ENCODE measurements at regions not wholly inside any gene's neighbourhood (a gene's known extent, or its start where the extent isn't known, plus 50 kb on each side); places are given as distances from the start of the nearest gene placed in this dataset.

- Mint-ChIP-seq H3K27me3 (ENCODE audit: insufficient read depth, low read depth, poor library complexity) (no peaks in the 10 kb centered on the region), H3K9me3 (peaks cover 8% of the 10 kb centered on the region), H3K4me1 (no peaks in the 10 kb centered on the region), H3K27ac (no peak overlapping the region), H3K4me3 (no peak overlapping the region), H3K36me3 (ENCODE audit: low read depth) (peaks cover 8% of the 10 kb centered on the region)
- Histone ChIP-seq H3K9me2 (ENCODE audit: insufficient read depth) (no peaks in the 10 kb centered on the region), H3K4me2 (no peak overlapping the region), H3K27me3 (ENCODE audit: insufficient read depth) (no peaks in the 10 kb centered on the region), H4K20me1 (replicated peaks; ENCODE audit: insufficient read depth) (no peaks in the 10 kb centered on the region), H3K4me1 (ENCODE audit: insufficient read depth) (peaks cover 3% of the 10 kb centered on the region; the same call in 1 of the 2 replicates), H3K79me2 (replicated peaks; ENCODE audit: insufficient read depth) (peaks cover 7% of the 10 kb centered on the region; the same call in 1 of the 2 replicates), H2AFZ (no peak overlapping the region), H3F3A (replicated peaks; ENCODE audit: low read depth) (no peaks in the 10 kb centered on the region), H3K36me3 (ENCODE audit: insufficient read depth) (no peaks in the 10 kb centered on the region; the same call in 1 of the 2 replicates), H3K4me3 (no peak overlapping the region), H3K27ac (ENCODE audit: low read depth) (no peak overlapping the region)
- no peak for DNase-seq (ENCODE audit: low spot score)
- TF ChIP-seq ZNF114 (CRISPR knock-in tag; IDR thresholded peaks at IDR 0.05), result no peak
- TF ChIP-seq JUNB (IDR thresholded peaks at IDR 0.05; ENCODE audit: unreplicated experiment), result no peak
- TF ChIP-seq STAT1 (IDR thresholded peaks at IDR 0.05; ENCODE audit: unreplicated experiment), result no peak
- no peak for TF ChIP-seq CTCF (conservative IDR thresholded peaks at IDR 0.05; ENCODE audit: low read depth in 2 of 2)
- TF ChIP-seq REST (IDR thresholded peaks at IDR 0.05; ENCODE audit: unreplicated experiment), result no peak
- no peak for TF ChIP-seq EZH2 (IDR thresholded peaks at IDR 0.05; ENCODE audit: low read depth, unreplicated experiment)
- TF ChIP-seq CREB1 (CRISPR knock-in tag; IDR thresholded peaks at IDR 0.05; ENCODE audit: low read depth), result no peak
- no peak for TF ChIP-seq ETS1 (IDR thresholded peaks at IDR 0.05)
- no peak for ATAC-seq
Measured at GRCh38 chr18:39561126-39561525, 1995.5 kb upstream of the CELF4 start.

- H3K9me2 ChIP-seq (ENCODE audit: insufficient read depth), result no peaks in the 10 kb centered on the region
- no peaks in the 10 kb centered on the region; the same call in 1 of the 2 replicates for H3K79me2 ChIP-seq (replicated peaks; ENCODE audit: insufficient read depth)
- H3K27ac ChIP-seq (ENCODE audit: low read depth), result no peak overlapping the region
- H3K36me3 ChIP-seq (ENCODE audit: insufficient read depth), result no peaks in the 10 kb centered on the region
- ATAC-seq (no peak), DNase-seq (ENCODE audit: low spot score) (no peak)
- H4K20me1 ChIP-seq (replicated peaks; ENCODE audit: insufficient read depth), result no peaks in the 10 kb centered on the region
- Mint-ChIP-seq H3K27me3 (ENCODE audit: insufficient read depth, low read depth, poor library complexity) (no peaks in the 10 kb centered on the region), H3K27ac (no peak overlapping the region), H3K9me3 (no peaks in the 10 kb centered on the region), H3K4me1 (no peaks in the 10 kb centered on the region), H3K36me3 (ENCODE audit: low read depth) (no peaks in the 10 kb centered on the region), H3K4me3 (no peak overlapping the region)
- no peak overlapping the region for H2AFZ ChIP-seq
- H3K4me2 ChIP-seq, result no peak overlapping the region
- TF ChIP-seq EZH2phosphoT487 (IDR thresholded peaks at IDR 0.05; ENCODE audit: unreplicated experiment) (no peak), JUNB (IDR thresholded peaks at IDR 0.05; ENCODE audit: unreplicated experiment) (no peak), ZNF331 (CRISPR knock-in tag; IDR thresholded peaks at IDR 0.05; ENCODE audit: low read depth) (no peak), POLR2AphosphoS5 (IDR thresholded peaks at IDR 0.05; ENCODE audit: low read depth) (no peak), NANOG (IDR thresholded peaks at IDR 0.05; ENCODE audit: borderline replicate concordance) (no peak)
- H3K27me3 ChIP-seq (ENCODE audit: insufficient read depth), result no peaks in the 10 kb centered on the region
- H3F3A ChIP-seq (replicated peaks; ENCODE audit: low read depth), result no peaks in the 10 kb centered on the region
- H3K4me1 ChIP-seq (ENCODE audit: insufficient read depth), result no peaks in the 10 kb centered on the region
- H3K4me3 ChIP-seq, result no peak overlapping the region
Measured at GRCh38 chr18:39558658-39559057, 1993.1 kb upstream of the CELF4 start.

Measured in GM23338 (cell line).